ENCODE measurements at regions not wholly inside any gene's neighbourhood (a gene's known extent, or its start where the extent isn't known, plus 50 kb on each side); places are given as distances from the start of the nearest gene placed in this dataset.
"Not testable (repeated sequence)": the region's sequence is repeated elsewhere in the genome, so short reads cannot be mapped to it uniquely, and the experiment has no call there.

- peak; percentile 25 for DNase-seq (ENCODE audit: extremely low read depth, insufficient read length)
- Histone ChIP-seq H3K4me3 (replicated peaks; ENCODE audit: low read depth, low read length) (no peak overlapping the region), H3K27me3 (replicated peaks; ENCODE audit: control insufficient read depth, insufficient read depth, low read length) (no peaks in the 10 kb centered on the region), H3K36me3 (ENCODE audit: control insufficient read depth, insufficient read depth, low read length) (no peaks in the 10 kb centered on the region)
- no peak for TF ChIP-seq CTCF (IDR thresholded peaks at IDR 0.05; ENCODE audit: insufficient read depth, low read length, poor library complexity, severe bottlenecking)
Observed at GRCh38 chr17:6928193-6928592, 67.7 kb upstream of the ALOX12 start.

GRCh38 chr17:6930749-6931148 lies 65.1 kb upstream of the ALOX12 start:
- Histone ChIP-seq H3K27me3 (replicated peaks; ENCODE audit: control insufficient read depth, insufficient read depth, low read length) (no peaks in the 10 kb centered on the region), H3K4me3 (replicated peaks; ENCODE audit: low read depth, low read length) (no peak overlapping the region), H3K36me3 (ENCODE audit: control insufficient read depth, insufficient read depth, low read length) (no peaks in the 10 kb centered on the region)
- DNase-seq (ENCODE audit: extremely low read depth, insufficient read length) = no peak
- TF ChIP-seq CTCF (IDR thresholded peaks at IDR 0.05; ENCODE audit: insufficient read depth, low read length, poor library complexity, severe bottlenecking) = no peak

GRCh38 chr17:6934544-6934943 lies 61.3 kb upstream of the ALOX12 start:
- not testable (repeated sequence) for DNase-seq (ENCODE audit: extremely low read depth, insufficient read length); H3K36me3 ChIP-seq (ENCODE audit: control insufficient read depth, insufficient read depth, low read length); H3K27me3 ChIP-seq (replicated peaks; ENCODE audit: control insufficient read depth, insufficient read depth, low read length); H3K4me3 ChIP-seq (replicated peaks; ENCODE audit: low read depth, low read length)

- TF ChIP-seq CTCF (IDR thresholded peaks at IDR 0.05; ENCODE audit: insufficient read depth, low read length, poor library complexity, severe bottlenecking) = no peak
- DNase-seq (ENCODE audit: extremely low read depth, insufficient read length) = peak; percentile 54
- no peaks in the 10 kb centered on the region for H3K36me3 ChIP-seq (ENCODE audit: control insufficient read depth, insufficient read depth, low read length)
- H3K4me3 ChIP-seq (replicated peaks; ENCODE audit: low read depth, low read length) = peak overlapping the region; percentile 56
- H3K27me3 ChIP-seq (replicated peaks; ENCODE audit: control insufficient read depth, insufficient read depth, low read length) = no peaks in the 10 kb centered on the region
Observed at GRCh38 chr17:6936370-6937028, 59.4 kb upstream of the ALOX12 start.

- no peak for DNase-seq (ENCODE audit: extremely low read depth, insufficient read length)
- H3K27me3 ChIP-seq (replicated peaks; ENCODE audit: control insufficient read depth, insufficient read depth, low read length) = no peaks in the 10 kb centered on the region
- no peak overlapping the region for H3K4me3 ChIP-seq (replicated peaks; ENCODE audit: low read depth, low read length)
- H3K36me3 ChIP-seq (ENCODE audit: control insufficient read depth, insufficient read depth, low read length) = no peaks in the 10 kb centered on the region
- TF ChIP-seq CTCF (IDR thresholded peaks at IDR 0.05; ENCODE audit: insufficient read depth, low read length, poor library complexity, severe bottlenecking) = no peak
Observed at GRCh38 chr17:6938637-6939036, 57.2 kb upstream of the ALOX12 start.

GRCh38 chr17:6940186-6940649 lies 55.6 kb upstream of the ALOX12 start:
- TF ChIP-seq CTCF (IDR thresholded peaks at IDR 0.05; ENCODE audit: insufficient read depth, low read length, poor library complexity, severe bottlenecking) = no peak
- H3K27me3 ChIP-seq (replicated peaks; ENCODE audit: control insufficient read depth, insufficient read depth, low read length) = no peaks in the 10 kb centered on the region
- no peaks in the 10 kb centered on the region for H3K36me3 ChIP-seq (ENCODE audit: control insufficient read depth, insufficient read depth, low read length)
- no peak overlapping the region for H3K4me3 ChIP-seq (replicated peaks; ENCODE audit: low read depth, low read length)
- no peak for DNase-seq (ENCODE audit: extremely low read depth, insufficient read length)

Measured in GM06990 (cell line).